ENCODE measurements at regions not wholly inside any gene's neighbourhood (a gene's known extent, or its start where the extent isn't known, plus 50 kb on each side); places are given as distances from the start of the nearest gene placed in this dataset.

DNA sequence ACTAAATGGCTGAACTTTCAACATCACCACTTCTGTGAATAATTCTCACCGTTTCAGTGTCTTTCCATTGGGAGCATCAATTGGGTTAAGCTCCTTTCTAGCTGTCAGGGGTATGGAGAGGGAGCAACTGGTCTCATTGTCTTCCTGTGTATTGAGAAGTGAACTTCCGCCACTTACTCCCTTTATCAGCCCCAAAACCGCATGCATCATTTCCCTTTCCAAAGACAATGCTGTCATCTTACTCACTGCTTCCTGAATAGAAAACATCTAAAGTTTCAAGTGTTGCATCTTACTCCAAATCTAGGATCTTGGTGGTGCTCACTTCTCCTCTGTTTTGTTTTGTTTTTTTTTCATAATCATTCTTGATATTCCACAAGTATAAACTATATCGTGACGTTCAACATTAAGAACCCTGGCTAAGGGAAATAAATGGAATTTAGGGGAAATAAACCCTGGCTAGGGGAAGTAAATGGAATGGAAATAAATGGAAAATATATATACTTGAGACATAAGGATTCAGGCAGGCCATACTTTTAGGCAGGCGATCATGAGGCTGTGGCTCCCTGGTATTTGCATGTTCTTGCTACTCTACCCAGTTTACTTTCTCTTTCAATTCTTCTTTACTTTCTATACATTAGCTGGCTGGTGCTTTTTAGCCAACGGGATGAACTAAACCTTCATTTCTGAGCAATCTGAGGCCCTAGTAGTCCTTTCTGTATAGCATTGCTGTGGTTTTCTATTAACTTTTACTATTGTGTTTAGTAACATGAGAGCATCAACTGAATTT, 371.9 kb downstream of the BMPER start:
- DNase-seq: no peak

GRCh38 chr7:34277803-34278199, 372.5 kb downstream of the BMPER start:
- DNase-seq: no peak

GRCh38 chr7:34281260-34281659, 375.9 kb downstream of the BMPER start:
- no peak for DNase-seq

DNA sequence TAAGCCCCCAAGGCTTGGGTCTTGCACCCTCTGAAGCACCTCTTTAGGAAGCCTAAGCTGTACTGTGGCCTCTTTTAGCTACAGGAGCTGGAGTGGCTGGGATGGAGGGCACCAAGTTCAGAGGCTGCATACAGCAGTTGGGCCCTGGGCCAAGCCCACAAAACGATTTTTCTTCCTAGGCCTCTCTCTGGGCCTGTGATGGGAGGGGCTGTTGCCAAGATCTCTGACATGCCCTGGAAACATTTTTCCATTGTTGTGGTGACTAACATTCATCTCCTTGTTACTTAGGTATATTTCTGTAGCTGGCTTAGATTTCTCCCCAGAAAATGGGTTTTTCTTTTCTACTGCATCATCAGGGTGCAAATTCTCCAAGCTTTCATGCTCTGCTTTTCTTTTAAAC, 375.7 kb upstream of the NPSR1 start:
- no peak for DNase-seq

DNA sequence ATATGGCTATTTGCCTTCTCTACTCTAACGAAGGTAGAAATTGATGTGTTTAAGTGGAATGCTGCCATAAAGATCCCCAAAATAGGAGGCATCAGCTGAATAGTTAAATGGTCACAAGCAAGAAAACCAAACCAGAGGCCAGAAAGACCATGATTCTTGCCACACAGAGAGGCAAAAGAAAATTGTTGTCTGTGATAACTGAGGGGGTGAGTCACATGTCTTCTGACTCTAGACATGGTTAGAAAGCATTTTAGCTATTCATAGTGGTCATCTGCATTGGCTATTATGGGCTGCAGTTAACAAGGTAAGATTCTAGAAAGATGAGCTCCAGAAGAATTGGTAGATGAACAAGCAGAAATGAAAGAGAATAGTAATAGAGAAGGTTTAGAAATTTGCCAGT, 361.4 kb upstream of the NPSR1 start:
- no peak for DNase-seq

- no peak for DNase-seq
These were observed 359.5 kb upstream of the NPSR1 start for GRCh38 chr7:34298492-34299013.

DNA sequence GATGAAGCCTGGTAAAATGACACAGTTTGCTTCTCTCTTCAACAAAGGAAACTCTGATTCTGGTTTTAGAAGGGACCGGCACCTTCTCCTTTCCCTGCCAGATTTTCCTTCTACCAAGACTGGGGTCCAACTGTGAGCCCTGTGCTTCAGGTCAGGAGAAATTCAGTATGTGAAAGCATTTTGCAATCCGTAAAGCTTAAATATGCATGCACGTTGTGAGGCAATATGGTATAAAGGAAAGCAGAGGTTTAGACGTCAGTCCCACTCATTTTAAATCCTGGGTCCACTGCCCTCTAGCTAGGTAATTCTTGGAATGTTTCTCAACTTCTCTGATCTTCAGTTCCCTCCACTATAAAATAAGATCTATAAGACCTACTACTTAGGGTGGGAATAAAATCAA, 359.0 kb upstream of the NPSR1 start:
- DNase-seq: no peak

DNA sequence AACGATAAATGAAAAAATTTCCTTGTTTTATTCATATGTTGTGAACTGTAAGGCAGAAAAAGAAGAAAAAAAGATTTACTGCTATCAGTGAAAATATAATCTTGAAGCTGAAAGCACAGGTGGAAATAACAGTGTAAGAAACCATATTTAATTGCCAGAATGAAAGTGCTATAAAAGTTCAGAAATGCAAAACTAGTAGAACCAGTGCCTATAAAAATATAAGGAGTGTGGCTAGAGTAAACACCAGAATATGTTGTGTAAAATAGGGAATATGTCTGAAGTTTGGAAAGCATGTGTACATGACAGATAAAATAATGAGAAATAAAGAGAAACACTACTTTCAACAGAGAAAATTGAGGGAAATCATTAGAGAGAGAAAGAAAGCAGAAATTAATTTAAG, 350.5 kb upstream of the NPSR1 start:
- no peak for DNase-seq

DNA sequence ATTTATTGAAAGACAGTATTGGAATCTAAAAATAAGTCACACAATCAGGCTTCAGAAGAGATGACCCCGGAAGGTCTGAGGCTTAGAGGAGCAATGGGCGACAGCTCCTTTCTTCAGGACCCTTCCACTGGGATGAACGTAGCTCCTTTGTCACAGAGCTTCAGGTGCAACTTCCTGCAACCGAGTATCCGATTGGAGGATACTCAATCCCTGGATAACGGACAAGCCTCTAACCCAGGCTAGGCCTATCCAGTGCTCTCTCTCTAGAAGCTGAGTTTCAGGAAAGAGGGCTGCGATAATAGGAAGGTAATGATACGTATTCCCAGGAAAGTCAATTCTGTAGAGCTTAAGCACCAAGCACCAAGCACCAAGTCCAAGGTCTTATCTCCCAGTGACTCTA, 349.4 kb upstream of the NPSR1 start:
- DNase-seq: no peak

DNA sequence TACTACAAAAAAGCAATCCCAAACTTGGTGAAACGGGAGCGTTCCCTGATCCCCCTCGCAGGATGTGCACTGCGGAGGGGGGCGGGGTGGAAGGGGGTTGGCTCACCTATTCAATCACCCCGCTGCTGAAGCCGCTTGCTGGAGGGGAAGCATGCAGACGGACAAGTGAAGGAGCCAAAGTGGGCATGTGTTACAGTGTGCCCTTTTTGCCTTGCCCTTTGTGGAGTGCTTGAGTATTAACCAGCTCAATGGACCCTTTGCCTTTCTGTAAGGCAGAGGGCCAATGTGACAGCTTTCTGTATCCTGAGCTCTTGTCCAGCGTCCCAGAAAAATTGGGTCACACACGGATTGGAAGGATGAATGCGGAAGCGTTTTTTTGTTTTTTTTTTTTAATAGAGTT, 348.9 kb upstream of the NPSR1 start:
- no peak for DNase-seq

DNA sequence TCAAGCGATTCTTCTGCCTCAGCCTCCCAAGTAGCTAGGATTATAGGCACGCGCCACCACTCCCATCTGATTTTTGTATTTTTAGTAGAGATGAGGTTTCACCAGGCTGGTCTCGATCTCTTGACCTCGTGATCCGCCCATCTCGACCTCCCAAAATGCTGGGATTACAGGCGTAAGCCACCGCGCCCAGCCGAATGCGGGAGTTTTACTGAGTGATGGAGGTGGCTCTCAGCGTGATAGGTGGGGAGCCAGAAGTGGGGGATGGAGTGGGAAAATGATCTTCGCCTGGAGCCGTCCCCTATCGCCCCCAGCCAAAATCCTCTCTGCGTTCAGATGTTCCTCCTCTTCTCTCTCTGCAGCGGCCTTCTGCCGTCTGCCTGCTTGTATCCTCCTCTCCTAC, 348.4 kb upstream of the NPSR1 start:
- no peak for DNase-seq

DNA sequence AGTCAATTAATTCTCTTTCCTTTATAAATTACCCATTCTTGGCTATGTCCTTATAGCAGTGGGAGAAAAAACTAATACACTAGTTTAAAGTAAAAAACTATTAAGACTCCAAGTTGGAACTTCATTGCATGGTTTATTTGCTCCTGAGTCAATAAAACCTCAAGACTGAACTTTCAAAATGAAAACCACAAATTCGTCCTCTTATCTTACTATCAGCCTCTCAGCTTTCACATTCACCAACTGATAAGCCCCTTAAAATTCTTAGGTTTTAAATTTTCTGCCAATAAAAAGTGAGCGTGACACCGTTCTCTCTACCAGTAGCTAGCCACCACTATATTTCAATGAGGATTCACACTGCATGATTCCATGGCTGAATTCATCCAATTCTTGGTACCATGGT, 346.4 kb upstream of the NPSR1 start:
- DNase-seq: no peak

DNA sequence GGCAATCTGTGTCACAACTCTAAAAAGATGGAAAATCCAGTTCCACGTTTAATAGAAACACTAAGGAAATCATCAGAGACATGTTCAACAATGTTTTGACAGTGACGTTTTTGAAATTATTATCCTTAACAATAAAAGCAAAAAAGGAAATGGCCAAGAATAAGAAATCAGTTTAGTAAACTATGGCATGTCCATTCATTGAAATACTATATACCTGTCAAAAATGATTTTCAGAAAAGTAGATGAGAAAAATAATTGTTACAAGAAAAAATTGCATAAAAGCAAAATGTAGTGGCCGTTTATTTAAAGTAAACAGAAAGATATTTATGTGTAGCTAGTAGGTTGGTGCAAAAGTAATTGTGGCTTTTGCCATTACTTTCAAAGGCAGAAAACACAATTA, 345.4 kb upstream of the NPSR1 start:
- DNase-seq: no peak

DNA sequence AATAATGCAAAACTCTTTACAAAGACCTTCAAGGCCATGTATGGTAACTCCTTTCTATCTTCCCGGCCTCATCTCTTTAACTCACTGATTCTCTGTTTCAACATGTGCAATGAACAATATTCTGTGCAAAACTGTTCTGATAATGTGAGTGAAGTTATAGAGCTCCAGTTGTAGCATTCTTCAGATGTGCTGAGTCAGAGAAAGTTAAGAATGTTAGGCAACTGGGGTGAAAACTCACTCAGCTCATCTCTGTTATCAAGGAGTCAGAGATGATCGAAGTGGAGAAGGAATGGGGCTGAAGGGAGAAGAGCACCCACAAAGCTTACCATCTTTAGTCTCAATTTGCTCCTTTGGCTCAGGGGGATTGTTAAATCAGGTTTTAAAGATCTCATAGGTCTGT, 344.7 kb upstream of the NPSR1 start:
- DNase-seq: no peak

DNA sequence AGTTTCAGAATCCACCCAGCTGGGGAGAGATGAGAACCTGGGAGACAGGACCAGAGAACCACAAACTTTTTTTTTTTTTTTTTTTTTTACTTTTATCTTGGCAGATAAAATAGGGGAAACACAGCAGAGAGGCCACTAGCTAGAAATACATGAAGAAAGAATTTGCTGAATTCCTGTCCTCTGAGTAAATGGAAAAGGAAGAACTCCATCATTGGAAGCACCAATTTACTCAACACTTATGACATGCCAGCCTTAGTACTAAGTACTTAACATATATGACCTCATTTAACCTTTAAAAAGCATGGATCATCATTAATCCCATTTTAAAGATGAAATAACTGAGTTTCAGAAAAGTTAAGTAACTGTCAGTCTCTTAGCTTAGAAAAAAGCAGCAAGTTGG, 343.0 kb upstream of the NPSR1 start:
- no peak for DNase-seq

GRCh38 chr7:34317039-34317438, 341.0 kb upstream of the NPSR1 start:
- DNase-seq: no peak

DNA sequence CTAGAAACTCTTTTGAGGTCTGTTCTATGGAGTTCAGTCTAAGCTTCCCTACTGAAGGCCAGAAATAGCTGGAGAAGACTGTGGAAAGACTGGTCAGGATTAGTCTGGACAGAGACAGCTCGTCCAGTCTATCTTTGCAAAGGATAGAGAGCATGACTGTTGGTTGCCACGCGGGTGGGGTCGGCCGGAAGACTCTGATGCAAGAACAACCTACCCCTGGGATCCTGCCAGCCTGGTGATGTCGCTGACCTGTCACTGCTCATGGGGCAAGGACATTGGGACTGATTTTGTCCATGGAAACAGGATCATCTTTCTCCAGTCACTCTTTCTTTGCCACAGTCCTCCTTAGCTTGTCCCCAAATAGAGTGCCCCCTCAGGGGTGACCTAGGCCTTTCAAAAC, 337.6 kb upstream of the NPSR1 start:
- DNase-seq: no peak

GRCh38 chr7:34320926-34321661, 336.9 kb upstream of the NPSR1 start:
- DNase-seq: peak; percentile 17

DNA sequence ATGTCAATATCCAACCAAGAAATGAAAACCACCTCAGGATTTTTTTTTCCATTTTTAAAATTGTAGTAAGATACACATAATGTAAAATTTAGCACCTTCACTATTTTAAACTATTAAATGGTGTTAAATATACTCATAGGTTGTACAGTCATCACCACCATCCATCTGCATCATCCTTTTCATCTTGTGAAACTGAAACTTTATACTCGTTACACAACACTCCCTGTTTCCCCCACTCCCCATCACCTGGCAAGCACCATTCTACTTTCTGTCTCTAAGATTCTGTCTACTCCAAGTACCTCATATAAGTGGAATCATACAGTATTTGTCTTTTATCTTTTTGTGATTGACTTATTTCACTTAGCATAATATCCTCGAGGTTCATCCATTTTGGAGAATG, 335.2 kb upstream of the NPSR1 start:
- DNase-seq: no peak

DNA sequence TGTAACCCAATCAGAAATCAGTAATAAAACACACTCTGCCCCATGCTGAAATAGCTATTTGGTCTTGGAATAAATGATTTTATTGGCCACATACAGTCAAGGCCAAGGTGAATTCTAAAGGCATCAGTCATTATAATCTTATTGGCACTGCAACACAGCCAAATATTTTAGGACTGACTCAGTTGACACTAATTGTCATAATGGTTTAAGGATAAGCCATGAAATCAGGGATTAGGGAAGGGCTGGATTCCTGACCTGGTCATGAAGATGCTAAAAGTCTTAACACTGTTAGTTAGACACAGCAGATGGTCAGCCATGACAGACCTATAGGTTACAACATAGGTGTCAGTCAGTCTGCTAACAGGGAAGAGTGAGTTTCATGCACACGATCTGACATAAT, 330.3 kb upstream of the NPSR1 start:
- DNase-seq: no peak

DNA sequence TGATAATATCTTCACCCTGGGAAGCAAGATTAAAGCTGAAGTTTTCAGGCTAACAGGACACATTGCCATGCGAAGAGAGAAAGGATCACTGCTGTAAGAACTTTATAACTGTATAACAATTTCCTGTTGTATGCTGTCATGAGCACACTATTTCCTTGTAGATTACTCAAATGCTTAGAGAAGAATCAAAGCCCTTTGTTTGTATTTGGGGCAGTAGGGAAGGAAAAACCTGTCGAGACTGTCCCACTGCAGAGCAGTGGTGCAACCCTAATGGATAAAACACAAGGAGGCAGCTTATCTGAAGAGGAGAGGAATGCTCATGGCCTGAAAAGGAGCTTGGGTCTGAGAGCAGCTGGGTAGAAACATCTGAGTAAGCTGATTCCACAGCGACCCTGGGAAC, 327.7 kb upstream of the NPSR1 start:
- no peak for DNase-seq

DNA sequence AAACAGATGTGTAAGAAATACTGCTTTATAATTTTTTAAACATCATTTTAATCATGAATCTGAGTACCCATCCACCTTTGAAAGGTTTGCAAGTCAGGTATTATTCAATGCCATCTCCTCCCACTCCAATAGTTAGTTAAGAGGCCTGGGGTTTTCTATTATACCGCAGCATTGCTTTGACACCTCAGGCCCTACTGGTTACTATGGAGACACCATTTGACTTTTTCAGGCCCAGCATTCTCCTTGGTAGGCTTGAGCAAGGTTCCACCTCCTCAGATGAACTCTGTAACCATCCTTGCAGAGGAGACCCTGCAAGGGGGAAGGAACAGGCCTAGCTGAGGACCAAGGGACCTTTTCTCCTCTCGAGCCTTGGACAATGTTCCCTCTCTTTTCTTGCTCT, 326.9 kb upstream of the NPSR1 start:
- no peak for DNase-seq

DNA sequence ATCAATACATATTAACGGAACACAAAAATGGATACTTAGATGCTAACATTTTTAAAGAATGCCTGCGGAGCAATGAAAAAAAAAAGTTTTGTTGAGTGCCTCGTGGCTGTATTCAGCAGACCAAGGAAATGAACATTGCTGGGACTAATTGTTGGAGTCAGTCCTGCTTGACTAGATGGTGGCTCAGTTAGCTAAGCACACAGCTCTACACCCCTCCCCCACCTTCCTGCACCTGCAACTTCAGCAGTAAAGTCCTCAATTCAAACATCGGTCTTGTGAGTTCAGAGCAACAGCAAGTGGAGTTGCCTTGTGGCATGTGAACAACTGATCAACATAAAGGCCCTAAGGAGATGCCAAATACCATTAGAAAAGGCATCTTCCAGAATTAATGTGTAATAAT, 326.0 kb upstream of the NPSR1 start:
- no peak for DNase-seq

DNA sequence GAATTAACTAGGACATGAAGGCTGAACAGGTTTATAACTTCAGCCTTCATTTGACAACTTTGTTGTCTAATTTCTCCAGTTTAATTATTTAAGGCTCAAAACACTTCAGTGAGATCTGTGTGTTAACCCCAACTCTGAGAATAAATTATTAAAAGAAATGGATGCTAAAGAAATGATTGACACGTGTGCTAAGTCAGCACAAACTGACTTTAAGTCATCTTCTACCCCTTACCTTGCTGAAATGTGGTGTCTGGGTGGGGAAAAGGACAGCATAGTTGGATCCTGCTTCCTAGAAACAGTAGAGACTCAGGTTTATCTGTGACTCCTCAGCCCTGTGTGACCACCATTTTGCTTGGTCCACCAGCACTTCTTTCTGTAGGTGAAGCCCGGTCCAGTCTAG, 324.8 kb upstream of the NPSR1 start:
- no peak for DNase-seq

DNA sequence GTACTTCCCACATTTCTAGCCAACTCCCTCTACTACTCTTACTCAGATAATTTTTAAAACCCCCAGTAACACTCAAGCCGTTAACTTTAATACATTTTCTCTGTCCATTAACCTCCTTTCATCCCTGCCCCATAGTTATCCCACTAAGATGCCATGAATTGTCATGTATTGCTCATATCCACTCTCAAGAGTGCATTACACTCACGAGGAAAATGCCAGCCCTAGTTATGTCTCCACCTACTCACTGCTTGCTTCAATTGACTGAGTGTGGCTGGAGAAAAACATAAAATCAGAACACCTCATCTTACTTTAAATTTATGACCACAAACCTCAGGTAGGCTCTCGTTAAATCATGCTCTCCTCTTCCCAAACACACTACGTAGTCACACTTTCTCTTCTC, 324.1 kb upstream of the NPSR1 start:
- no peak for DNase-seq
